HG03066 (cell line): ENCODE measurements at regions not wholly inside any gene's neighbourhood (a gene's known extent, or its start where the extent isn't known, plus 50 kb on each side); places are given as distances from the start of the nearest gene placed in this dataset.
"Not testable (repeated sequence)": the region's sequence is repeated elsewhere in the genome, so short reads cannot be mapped to it uniquely, and the experiment has no call there.

ENCODE experiments used
- ATAC-seq: cut with Tn5 transposase; IDR thresholded peaks from one replicate; pipeline ENCODE4 v1.9.1; 2021; ENCODE audit warnings: low read depth; ENCODE audit not compliant: unreplicated experiment

GRCh38 chr21:23127973-23128372 is 2129.8 kb downstream of the NCAM2 start:
- ATAC-seq, result no peak

- no peak for ATAC-seq
These were observed 2132.1 kb downstream of the NCAM2 start for GRCh38 chr21:23130308-23130707.

- no peak for ATAC-seq
These were observed 2133.0 kb downstream of the NCAM2 start for GRCh38 chr21:23131177-23131576.

GRCh38 chr21:23138797-23139196 is 2140.6 kb downstream of the NCAM2 start:
- ATAC-seq, result no peak

GRCh38 chr21:23152130-23152529 is 2153.9 kb downstream of the NCAM2 start:
- ATAC-seq, result no peak

- not testable (repeated sequence) for ATAC-seq
These were observed 2155.6 kb downstream of the NCAM2 start for GRCh38 chr21:23153842-23154241.

- no peak for ATAC-seq
These were observed 2157.1 kb downstream of the NCAM2 start for GRCh38 chr21:23155281-23155680.

- no peak for ATAC-seq
These were observed 2162.7 kb downstream of the NCAM2 start for GRCh38 chr21:23160914-23161313.

- ATAC-seq, result no peak
These were observed 2164.2 kb downstream of the NCAM2 start for GRCh38 chr21:23162198-23162946.
